ENCODE measurements at regions not wholly inside any gene's neighbourhood (a gene's known extent, or its start where the extent isn't known, plus 50 kb on each side); places are given as distances from the start of the nearest gene placed in this dataset.

DNA sequence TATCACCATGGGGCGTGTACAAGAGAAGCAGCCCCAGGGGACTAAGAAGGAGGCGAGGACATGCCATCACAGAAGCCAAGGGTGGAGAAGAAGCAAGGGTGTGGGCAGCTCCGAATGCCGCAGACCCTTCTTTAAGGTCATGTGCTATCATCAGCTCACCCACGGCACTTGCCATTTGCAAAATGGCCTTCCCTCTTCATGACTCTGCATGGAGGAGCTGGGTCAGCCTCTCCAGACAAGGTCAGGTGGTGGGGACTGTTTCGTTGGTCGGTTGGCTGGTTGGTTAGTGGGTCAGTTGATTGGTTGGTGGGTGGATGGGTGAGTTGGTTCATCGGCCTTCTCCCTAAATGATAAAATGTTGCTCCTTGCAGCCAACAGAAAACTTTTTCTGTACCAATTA, 622.5 kb downstream of the TBC1D22A start:
- no peak for DNase-seq (ENCODE audit: low spot score)
- TF ChIP-seq, protein P1, sequence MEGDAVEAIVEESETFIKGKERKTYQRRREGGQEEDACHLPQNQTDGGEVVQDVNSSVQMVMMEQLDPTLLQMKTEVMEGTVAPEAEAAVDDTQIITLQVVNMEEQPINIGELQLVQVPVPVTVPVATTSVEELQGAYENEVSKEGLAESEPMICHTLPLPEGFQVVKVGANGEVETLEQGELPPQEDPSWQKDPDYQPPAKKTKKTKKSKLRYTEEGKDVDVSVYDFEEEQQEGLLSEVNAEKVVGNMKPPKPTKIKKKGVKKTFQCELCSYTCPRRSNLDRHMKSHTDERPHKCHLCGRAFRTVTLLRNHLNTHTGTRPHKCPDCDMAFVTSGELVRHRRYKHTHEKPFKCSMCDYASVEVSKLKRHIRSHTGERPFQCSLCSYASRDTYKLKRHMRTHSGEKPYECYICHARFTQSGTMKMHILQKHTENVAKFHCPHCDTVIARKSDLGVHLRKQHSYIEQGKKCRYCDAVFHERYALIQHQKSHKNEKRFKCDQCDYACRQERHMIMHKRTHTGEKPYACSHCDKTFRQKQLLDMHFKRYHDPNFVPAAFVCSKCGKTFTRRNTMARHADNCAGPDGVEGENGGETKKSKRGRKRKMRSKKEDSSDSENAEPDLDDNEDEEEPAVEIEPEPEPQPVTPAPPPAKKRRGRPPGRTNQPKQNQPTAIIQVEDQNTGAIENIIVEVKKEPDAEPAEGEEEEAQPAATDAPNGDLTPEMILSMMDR (IDR thresholded peaks at IDR 0.05; ENCODE audit: extremely low read depth, missing control alignments) = no peak

DNA sequence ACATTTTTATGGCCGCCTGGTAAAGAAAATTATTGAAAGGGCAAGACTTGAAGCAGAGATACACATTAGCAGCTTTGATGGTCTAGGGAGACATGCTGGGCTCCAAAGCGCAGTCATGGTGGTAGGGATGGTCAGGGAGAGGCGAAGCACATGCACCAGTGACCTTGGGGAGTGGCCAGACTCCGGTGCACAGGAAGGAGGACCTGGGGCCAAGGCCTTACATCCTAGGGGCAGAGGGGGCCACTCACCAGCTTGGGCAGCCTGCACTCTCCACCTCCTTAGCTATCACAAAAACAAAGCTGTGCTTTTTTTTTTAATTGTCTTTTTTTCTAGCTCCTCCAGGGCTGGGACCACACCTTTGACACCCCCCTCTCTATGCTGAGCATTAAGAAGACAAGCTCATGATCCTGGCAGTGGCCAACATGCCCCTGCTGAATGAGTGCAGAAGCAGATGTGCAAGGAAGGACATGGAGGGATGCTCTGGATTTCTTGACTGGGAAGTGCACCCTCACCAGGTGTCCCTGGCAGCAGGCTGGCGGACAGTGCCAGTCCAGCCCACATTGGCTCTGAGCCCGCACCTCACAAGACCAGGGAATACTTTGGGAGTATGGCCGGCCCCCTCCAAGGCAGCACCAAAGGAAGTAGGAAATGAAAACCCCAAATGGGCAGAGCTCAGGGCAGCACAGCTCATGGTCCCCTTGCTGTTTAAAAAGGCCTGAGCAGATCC, 619.9 kb downstream of the TBC1D22A start:
- TF ChIP-seq, protein P1 (IDR thresholded peaks at IDR 0.05; ENCODE audit: extremely low read depth, missing control alignments) = no peak
- no peak for DNase-seq (ENCODE audit: low spot score)

DNA sequence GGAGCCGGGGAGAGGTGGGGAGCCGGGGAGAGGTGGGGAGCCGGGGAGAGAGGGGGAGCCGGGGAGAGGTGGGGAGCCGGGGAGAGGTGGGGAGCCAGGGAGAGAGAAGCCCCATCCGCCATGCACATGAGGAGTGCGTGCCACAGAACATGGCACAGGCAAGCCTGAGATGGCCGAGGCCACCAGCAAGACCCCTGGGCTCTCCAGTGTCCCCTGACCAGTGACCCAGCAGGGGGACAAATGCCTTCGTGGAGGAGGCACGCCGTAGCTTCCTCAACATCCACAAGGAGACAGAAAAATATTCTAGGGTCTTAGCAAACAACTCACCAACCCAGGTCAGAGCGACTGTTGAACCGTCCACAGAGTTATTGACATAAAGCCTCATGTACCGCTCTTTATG, 618.8 kb downstream of the TBC1D22A start:
- DNase-seq (ENCODE audit: low spot score) = no peak
- TF ChIP-seq, protein P1 (IDR thresholded peaks at IDR 0.05; ENCODE audit: extremely low read depth, missing control alignments) = no peak

DNA sequence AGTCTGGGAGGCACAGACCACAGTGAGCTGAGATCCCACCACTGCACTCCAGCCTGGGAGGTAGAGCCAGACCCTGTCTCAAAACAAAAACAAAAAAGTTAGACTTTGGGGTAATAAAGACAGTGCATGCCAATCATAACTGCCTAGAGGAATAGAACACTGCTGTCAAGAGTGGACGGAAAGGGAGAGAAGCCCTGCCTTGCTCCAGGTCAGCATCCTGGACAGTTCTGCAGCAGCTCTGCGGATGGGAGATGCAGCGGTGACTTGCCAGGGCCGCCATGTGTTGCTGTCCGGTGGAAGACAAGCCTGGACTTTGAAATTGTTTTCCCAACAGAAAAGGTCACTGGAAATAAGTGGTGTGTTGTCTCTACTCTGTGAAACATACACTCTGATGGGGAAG, 618.2 kb downstream of the TBC1D22A start:
- TF ChIP-seq, protein P1 (IDR thresholded peaks at IDR 0.05; ENCODE audit: extremely low read depth, missing control alignments) = no peak
- no peak for DNase-seq (ENCODE audit: low spot score)

DNA sequence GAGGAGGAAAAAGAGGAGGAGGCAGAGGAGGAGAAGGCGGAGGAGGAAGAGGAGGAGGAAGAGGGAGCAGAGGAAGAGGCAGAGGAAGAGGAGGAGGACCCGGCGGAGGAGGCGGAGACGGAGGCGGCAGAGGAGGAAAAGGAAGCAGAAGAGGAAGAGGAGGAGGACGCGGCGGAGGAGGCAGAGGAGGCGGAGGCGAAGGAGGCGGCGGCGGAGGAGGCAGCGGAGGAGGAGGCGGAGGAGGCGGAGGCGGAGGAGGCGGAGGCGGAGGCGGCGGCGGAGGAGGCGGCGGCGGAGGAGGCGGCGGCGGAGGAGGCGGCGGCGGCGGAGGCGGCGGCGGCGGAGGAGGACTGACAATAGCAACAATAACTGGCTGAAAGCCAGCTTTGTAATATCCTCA, 616.6 kb downstream of the TBC1D22A start:
- no peak for DNase-seq (ENCODE audit: low spot score)
- TF ChIP-seq, protein P1 (IDR thresholded peaks at IDR 0.05; ENCODE audit: extremely low read depth, missing control alignments) = no peak

DNA sequence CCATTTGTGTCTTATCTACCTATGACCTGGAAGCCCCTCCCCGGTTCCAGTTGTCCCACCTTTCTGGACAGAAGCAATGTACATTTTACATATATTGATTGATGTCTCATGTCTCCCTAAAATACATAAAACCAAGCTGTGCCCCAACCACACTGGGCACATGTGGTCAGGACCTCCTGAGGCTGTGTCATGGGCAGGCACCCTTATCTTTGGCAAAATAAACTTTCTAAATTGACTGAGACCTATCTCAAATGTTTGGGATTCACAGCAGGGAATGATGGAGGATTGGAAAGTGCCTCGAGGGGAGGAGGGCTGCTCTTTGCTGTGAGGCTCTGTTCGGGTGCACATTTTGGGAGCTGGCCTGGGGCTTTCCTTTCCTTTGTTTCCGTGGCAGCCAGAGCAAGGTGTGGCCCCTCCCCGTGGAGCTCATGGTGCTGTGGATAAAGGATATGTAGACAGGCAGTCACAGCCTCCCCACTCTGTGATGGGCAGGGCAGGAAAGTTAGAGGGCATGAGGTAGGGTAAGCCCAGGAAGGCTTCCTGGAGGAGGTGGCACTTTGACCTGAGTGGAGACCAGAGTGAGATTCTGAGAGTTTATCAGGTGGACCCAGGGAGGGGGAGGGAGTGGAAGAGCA, 615.6 kb downstream of the TBC1D22A start:
- no peak for DNase-seq (ENCODE audit: low spot score)
- TF ChIP-seq, protein P1 (IDR thresholded peaks at IDR 0.05; ENCODE audit: extremely low read depth, missing control alignments) = no peak

DNA sequence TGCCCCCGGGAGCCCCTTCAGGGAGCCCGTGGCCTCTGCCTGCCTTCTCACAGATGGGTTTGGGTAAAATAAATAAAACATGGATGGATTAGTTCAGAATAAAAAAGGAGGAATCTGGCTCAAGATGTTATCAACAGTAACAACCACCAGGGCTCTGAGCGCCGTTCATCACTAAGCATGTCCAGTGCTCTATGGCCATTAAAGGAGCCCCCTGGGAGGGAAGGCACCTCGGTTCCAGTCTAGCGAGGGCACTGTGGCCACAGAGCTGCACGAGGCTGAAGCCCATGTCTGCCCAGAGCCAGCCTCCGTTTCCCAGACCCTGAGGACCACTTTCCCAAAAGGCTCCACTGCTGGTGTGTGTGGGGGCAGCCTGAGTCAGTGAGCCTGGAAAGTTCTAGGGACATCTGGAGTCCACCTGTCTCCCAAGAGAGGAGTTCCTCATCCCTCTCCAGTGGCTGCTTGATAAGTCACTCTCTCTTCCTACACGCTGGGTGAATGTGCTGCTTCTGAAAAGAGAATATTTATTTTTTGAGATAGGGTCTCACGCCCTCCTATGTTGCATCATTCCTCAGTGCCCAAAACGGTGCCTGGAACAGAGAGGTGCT, 614.6 kb downstream of the TBC1D22A start:
- DNase-seq (ENCODE audit: low spot score) = no peak
- TF ChIP-seq, protein P1 (IDR thresholded peaks at IDR 0.05; ENCODE audit: extremely low read depth, missing control alignments) = no peak

Measured in GM20000 (cell line).